ENCODE measurements at regions not wholly inside any gene's neighbourhood (a gene's known extent, or its start where the extent isn't known, plus 50 kb on each side); places are given as distances from the start of the nearest gene placed in this dataset.
"Not testable (repeated sequence)": the region's sequence is repeated elsewhere in the genome, so short reads cannot be mapped to it uniquely, and the experiment has no call there.

DNA sequence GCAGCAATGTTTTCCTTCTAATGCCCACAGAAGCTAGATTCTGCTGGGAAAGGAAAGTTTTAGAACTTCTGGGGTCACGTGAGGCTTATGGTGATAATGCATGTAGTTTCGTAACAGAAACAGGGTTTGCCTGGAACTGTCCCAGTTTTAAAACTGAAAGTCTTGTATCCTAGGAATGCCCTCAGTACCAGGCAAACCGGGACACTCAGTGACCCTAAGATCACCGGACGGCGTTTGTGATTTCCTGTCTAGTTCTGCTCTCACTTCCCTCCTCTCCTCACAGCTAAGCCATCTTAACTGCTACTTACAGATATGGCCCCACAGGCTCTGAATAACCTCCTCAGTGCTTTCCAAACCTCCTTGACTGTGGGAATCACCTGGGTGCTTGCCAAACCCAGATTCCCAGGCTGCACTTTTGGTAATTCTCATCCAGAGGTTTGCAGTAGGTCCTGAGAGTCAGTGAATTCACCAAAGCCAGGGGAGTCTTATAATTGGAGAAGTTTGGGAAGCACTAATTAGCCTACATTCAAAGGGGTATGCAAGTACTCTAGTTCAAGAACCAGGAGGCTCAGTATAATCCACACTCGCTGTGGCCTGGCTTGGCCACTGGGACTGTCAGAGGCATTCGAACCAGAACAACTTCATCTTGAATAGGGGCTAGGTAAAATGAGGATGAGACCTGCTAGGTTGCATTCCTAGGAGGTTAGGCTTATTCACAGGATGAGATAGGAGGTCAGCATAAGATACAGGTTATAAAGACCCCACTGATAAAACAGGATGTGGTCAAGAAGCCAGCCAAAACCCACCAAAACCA lies 231.6 kb upstream of the MYLIP start:
- no peak for DNase-seq

DNA sequence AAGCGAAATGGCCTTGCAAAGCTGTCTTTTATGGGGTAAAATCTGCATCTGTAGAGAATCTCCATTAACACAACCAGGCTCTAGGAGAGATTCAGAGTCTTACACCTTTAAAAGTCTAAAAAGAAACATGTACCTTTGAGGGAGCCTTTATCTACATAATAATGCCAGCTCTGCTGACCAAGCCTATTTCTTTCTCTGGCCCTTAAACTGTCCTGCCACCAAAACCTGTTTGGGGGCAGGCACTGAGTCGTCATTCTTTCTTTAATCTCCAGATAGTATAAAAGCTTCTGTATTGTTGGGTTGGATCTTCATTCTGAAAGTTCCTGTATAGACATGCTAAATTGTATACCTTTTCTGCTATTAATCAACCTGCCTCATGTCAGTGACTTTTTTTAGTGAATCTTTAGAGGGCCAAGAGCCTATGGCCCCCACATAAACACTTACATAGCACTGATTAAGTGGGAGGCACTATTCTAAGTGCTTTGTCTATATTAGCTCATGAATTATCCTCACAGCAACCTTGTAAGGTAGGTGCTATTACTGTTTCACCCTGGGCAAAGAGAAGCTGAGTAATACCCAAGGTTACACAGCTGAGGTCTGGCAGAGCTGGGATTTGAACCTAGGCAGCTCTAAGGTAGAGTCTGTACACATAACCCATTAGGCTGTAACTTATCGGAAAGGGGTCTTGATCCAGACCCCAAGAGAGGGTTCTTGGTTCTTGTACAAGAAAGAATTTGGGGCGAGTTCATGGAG lies 232.3 kb upstream of the DTNBP1 start:
- DNase-seq = no peak

DNA sequence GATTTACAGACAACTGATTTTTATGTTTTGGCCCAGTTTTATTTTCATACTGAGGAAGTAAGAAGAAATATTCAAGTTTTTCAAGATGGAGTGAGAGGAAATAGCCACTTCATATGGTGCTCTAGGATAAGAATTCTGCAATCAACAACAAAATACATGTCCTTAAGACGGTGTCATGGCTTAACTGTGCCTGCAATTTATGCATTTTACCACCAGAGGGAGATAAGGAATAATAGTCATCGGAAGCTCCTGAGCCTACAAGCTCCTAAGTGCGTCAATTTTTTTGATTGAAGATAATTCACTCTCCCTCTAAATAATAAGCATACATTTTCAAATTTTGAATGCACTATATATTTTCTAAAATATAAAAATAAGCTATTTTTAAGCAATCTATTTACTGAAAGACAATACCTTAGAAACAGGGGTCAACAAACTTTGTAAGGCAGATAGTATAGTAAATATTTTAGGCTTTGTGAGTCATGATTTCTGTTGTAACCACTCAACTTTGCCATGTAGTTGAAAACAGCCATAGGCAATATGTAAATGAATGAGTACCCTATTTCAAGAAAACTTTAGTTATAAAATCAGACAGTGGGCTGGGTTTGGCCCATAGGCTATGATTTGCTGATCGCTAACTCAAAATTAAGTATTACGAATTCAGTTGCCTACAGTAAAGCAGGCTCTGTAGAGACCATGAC lies 230.9 kb upstream of the DTNBP1 start:
- DNase-seq = no peak

DNA sequence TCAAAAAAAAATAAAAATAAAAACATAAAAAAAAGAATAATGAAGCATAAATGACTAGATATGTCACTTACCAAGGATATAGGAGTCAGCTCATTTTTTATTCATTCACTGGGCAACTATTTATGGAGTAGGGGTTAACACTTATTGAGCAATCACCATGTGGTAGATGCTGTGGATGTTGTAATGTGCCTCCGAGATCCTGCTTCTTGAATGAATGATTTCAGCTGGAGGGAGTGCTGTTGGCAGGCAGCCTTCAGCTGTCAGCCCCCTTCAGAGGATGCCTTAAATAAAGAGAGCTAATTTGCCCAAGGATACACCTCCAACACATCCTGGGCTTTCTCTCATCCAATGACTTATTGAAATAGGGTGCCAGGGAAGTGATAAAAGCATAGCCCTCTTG lies 229.5 kb upstream of the DTNBP1 start:
- no peak for DNase-seq

- DNase-seq = no peak
Measured at GRCh38 chr6:15888798-15889772, 226.3 kb upstream of the DTNBP1 start.

- DNase-seq = no peak
Measured at GRCh38 chr6:15887491-15888461, 224.9 kb upstream of the DTNBP1 start.

DNA sequence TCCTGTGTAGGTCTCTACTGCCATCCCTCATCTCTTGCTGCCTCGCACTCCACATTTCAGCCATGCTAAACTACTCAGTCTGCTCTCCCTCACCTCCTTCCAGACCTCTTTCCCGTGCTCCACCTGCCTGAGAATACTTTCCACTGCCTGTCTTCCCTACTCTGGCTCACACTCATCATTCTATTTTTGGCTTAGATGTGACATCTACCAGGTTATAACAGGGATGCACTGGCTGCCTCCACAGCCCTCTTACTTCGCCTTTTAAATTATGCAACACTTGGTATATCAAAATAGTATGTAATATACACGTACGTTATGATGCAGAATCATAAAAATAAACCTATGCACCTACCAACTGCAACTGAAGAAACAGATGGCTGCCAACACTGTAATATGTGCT lies 222.8 kb upstream of the DTNBP1 start:
- no peak for DNase-seq

GRCh38 chr6:15883593-15883992 lies 220.8 kb upstream of the DTNBP1 start:
- not testable (repeated sequence) for DNase-seq

DNA sequence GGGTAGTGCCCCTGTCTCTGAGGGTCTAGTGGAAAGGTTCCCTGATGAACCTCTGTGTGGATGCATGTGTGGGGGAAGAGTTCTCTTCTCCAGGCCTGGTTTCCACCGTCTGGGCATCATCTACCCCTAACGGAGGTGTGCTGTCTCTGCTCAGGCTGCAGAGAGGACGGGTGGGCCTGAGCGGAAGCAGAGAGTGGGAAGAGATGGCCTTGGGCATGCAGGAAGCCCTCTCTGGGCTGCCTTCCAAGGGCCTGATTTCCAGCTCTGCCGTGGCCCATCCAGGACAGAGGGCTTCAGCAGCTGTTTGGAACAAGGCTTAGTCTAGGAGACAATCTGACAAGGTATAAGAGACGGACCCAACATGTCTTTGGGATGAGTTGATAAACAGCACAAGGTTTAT lies 220.1 kb upstream of the DTNBP1 start:
- no peak for DNase-seq

GRCh38 chr6:15882345-15882744 lies 219.5 kb upstream of the DTNBP1 start:
- DNase-seq = no peak

- no peak for DNase-seq
Measured at GRCh38 chr6:15881150-15881549, 218.3 kb upstream of the DTNBP1 start.

DNA sequence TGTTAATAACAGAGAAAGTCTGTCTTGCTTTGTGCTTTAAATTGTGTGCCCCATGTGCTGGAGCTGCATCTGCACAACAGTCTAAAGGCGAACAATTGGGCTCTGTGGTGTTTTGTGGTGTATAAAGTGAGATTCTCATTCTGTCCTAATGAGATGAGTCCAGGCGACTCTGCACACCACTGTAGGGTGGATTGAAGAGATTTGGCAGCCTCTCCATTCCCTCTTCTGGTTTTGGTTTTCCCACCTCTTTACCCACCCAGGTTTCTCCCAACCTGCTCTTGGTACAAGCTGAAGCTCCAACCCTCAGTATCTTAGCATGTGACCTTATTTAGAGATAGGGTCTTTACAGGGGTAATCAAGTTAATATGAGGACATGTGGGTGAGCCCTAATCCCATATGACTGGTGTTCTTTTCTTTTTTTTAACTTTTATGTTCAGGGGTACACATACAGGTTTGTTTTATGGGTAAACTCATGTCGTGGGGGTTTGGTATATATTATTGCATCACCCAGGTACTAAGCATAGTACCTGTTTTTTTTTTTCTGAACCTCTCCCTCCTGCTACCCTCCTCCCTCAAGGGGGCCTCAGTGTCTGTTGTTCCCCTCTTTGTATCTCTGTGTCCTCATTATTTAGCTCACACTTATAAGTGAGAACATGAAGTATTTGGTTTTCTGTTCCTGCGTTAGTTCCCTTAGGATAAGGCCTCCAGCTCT lies 217.6 kb upstream of the DTNBP1 start:
- no peak for DNase-seq

DNA sequence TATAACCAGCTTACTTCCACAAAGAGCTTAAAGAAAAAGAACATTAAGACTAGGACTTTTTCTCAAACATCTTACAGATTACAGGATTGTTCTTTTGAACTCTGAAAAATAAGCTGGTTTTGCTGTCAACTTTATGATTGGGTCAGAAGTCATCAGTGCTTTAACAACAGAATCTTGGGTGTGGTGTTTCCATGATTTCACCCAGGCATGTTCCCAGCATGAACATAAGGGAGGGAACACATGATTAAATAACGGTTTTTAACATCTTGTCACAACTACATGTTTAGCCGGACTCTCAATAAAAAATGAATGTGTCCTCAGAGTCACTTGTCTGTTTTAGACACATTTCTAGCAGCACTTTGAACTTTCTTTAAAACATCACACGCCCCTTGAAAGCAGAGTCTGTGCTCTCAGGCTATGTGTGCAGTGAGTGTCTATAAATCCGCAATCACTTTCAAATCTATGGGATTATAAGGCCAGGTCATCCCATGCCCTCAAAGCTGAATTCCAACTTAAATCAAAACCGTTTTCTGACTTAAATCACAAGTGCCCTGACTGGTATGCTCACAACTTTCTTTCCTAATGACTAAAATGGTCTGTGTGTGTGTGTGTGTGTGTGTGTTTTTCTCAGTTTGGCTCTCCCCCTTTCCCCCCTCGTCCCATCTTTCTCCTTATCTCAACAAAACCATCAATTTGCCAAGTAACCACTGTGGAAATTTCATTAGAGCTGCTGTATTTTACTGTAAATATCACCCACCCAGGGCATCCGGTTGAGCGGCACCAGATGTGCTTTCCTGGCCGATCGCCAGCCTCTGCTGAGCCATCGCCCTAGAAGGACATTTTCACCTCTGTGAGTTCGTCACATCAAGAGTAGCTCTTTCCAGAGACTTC lies 216.8 kb upstream of the DTNBP1 start:
- no peak for DNase-seq

DNA sequence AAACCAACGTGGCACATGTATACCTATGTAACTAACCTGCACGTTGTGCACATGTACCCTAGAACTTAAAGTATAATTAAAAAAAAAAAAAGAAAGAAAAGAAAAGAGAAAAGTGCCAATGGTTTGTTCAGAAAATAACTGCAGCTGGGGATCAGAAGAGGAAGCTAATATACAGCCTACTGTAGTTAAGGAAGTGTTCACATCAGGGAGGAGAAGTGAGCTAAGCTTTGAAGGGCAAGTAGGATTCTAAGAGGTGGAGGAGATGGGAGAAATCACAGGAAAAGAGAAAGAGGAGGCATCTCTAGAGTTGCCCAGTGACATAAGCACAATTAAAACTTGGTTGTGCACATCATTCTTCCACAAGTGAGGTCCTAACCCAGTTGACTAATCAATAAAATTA lies 214.4 kb upstream of the DTNBP1 start:
- no peak for DNase-seq

- DNase-seq = no peak
Measured at GRCh38 chr6:15876406-15876805, 213.6 kb upstream of the DTNBP1 start.

DNA sequence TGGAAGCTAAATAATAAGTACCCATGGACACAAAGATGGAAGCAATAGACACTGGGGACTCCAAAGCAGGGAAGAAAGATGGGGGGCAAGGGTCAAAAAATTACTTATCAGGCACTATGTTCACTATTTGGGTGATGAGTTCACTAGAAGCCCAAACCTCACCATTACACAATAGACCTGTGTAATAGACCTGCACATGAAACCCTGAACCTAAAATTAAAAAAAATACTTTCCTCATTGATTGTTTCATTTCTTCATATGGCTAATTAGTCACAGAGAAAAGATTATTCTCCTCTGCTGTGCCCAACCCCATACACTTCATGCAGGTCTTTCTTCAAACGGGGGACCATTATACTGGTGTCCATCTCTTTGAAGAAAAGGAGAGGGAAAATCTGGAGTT lies 213.0 kb upstream of the DTNBP1 start:
- DNase-seq = no peak

DNA sequence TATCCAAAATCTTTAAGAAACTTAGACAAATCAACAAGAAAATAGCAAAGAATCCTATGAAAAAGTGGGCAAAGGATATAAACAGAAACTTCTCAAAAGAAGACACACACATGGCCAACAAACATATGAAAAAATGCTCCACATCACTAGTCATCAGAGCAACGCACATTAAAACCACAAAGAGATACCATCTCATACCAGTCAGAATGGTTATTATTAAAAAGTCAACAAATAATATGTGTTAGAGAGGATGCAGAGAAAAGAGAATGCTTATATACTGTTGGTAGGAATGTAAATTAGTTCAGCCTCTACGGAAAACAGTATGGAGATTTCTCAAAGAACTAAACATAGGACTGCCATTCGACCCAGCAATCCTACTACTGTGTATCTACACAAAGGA lies 212.0 kb upstream of the DTNBP1 start:
- DNase-seq = no peak

GRCh38 chr6:15874326-15874725 lies 211.5 kb upstream of the DTNBP1 start:
- DNase-seq = no peak
